Adrenal gland (tissue), 5 donors: ENCODE measurements at regions not wholly inside any gene's neighbourhood (a gene's known extent, or its start where the extent isn't known, plus 50 kb on each side); places are given as distances from the start of the nearest gene placed in this dataset.

ENCODE experiments used
- POLR2A ChIP-seq, 2 donors: fragments of 450-650 bp; IDR thresholded peaks; one replicate each; pipeline ENCODE4 v1.6.1; 2017; ENCODE audit warnings: antibody characterized with exemption in 2 of 2, mild to moderate bottlenecking in 2 of 2, moderate library complexity in 1 of 2
- TF ChIP-seq, protein P1 (sequence below), 6 experiments: fragments of 450-650 bp in 4 of 6; fragments of 200-600 bp in 2 of 6; sonication (generic) in 1 of 6; IDR thresholded peaks; 1 replicate in 5 of 6; 2 replicates in 1 of 6; pipeline versions ENCODE4 v1.5.1 to v1.8.0; 2016 to 2021; ENCODE audit warnings: antibody characterized with exemption in 6 of 6, mild to moderate bottlenecking in 2 of 6, moderate library complexity in 1 of 6
- donor health status: DM: no; HTN: no; CAD: no.

DNA sequence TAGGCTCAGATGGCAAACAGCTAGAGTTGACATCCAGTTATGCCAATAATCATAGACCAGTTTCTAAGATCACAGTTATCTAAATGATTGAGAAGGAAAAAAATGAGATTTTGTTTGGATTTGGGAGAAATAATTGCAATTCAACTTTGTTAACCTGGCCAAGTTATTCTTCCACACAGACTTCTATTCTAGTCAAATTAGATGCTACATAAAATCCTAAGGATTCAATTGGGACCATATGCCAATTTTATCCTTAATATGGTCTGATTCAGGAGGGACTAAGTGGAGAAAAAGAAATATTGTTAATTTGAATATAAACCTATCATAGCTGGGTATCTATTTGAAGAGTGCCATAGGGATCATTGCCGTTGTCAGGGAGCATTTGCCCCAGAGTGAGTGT is 178.3 kb upstream of the SLC7A11 start:
- TF ChIP-seq POLR2A (IDR thresholded peaks at IDR 0.05), result no peak
- TF ChIP-seq, protein P1, sequence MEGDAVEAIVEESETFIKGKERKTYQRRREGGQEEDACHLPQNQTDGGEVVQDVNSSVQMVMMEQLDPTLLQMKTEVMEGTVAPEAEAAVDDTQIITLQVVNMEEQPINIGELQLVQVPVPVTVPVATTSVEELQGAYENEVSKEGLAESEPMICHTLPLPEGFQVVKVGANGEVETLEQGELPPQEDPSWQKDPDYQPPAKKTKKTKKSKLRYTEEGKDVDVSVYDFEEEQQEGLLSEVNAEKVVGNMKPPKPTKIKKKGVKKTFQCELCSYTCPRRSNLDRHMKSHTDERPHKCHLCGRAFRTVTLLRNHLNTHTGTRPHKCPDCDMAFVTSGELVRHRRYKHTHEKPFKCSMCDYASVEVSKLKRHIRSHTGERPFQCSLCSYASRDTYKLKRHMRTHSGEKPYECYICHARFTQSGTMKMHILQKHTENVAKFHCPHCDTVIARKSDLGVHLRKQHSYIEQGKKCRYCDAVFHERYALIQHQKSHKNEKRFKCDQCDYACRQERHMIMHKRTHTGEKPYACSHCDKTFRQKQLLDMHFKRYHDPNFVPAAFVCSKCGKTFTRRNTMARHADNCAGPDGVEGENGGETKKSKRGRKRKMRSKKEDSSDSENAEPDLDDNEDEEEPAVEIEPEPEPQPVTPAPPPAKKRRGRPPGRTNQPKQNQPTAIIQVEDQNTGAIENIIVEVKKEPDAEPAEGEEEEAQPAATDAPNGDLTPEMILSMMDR (IDR thresholded peaks at IDR 0.05), result no peak
